ENCODE measurements at regions not wholly inside any gene's neighbourhood (a gene's known extent, or its start where the extent isn't known, plus 50 kb on each side); places are given as distances from the start of the nearest gene placed in this dataset.

- intact Hi-C loops (cut with DNase I) = no loop called here
- no peak for DNase-seq (ENCODE audit: low spot score)
Observed at GRCh38 chr20:11003341-11003740, 329.5 kb upstream of the JAG1 start.

GRCh38 chr20:11008444-11009033 lies 334.7 kb upstream of the JAG1 start:
- intact Hi-C loops (cut with DNase I) = no loop called here
- no peak for DNase-seq (ENCODE audit: low spot score)

GRCh38 chr20:11011653-11012052 lies 337.9 kb upstream of the JAG1 start:
- DNase-seq (ENCODE audit: low spot score) = no peak
- intact Hi-C loops (cut with DNase I) = no loop called here

- intact Hi-C loops (cut with DNase I) = no loop called here
- DNase-seq (ENCODE audit: low spot score) = no peak
Observed at GRCh38 chr20:11012975-11013374, 339.2 kb upstream of the JAG1 start.

GRCh38 chr20:11013801-11014200 lies 340.0 kb upstream of the JAG1 start:
- no peak for DNase-seq (ENCODE audit: low spot score)
- intact Hi-C loops (cut with DNase I) = no loop called here

- intact Hi-C loops (cut with DNase I) = no loop called here
Observed at GRCh38 chr20:11015440-11015839, 341.6 kb upstream of the JAG1 start.

GRCh38 chr20:11017446-11017845 lies 343.6 kb upstream of the JAG1 start:
- no peak for DNase-seq (ENCODE audit: low spot score)
- intact Hi-C loops (cut with DNase I) = no loop called here

More at GRCh38 chr20:11015440-11015839, 341.6 kb upstream of the JAG1 start:
- no peak for DNase-seq (ENCODE audit: low spot score)

GRCh38 chr20:11018668-11019170 lies 344.9 kb upstream of the JAG1 start:
- intact Hi-C loops (cut with DNase I) = no loop called here
- no peak for DNase-seq (ENCODE audit: low spot score)

GRCh38 chr20:11020712-11021111 lies 346.9 kb upstream of the JAG1 start:
- no peak for DNase-seq (ENCODE audit: low spot score)
- intact Hi-C loops (cut with DNase I) = loop anchor here (2.0 kb wide), 1 partner anchor 42 kb away; no protein-coding TSS in a partner anchor

GRCh38 chr20:11027224-11027623 lies 353.4 kb upstream of the JAG1 start:
- intact Hi-C loops (cut with DNase I) = no loop called here
- no peak for DNase-seq (ENCODE audit: low spot score)

- intact Hi-C loops (cut with DNase I) = no loop called here
- DNase-seq (ENCODE audit: low spot score) = no peak
Observed at GRCh38 chr20:11030351-11030750, 356.6 kb upstream of the JAG1 start.

- intact Hi-C loops (cut with DNase I) = no loop called here
- DNase-seq (ENCODE audit: low spot score) = no peak
Observed at GRCh38 chr20:11031300-11031699, 357.5 kb upstream of the JAG1 start.

- no peak for DNase-seq (ENCODE audit: low spot score)
- intact Hi-C loops (cut with DNase I) = no loop called here
Observed at GRCh38 chr20:11032611-11033010, 358.8 kb upstream of the JAG1 start.

GRCh38 chr20:11034025-11034424 lies 360.2 kb upstream of the JAG1 start:
- DNase-seq (ENCODE audit: low spot score) = no peak
- intact Hi-C loops (cut with DNase I) = no loop called here

- no peak for DNase-seq (ENCODE audit: low spot score)
- intact Hi-C loops (cut with DNase I) = no loop called here
Observed at GRCh38 chr20:11035211-11035610, 361.4 kb upstream of the JAG1 start.

GRCh38 chr20:11041396-11041795 lies 367.6 kb upstream of the JAG1 start:
- DNase-seq (ENCODE audit: low spot score) = no peak
- intact Hi-C loops (cut with DNase I) = no loop called here

GRCh38 chr20:11043001-11043400 lies 369.2 kb upstream of the JAG1 start:
- DNase-seq (ENCODE audit: low spot score) = no peak
- intact Hi-C loops (cut with DNase I) = no loop called here

GRCh38 chr20:11044561-11044960 lies 370.8 kb upstream of the JAG1 start:
- no peak for DNase-seq (ENCODE audit: low spot score)
- intact Hi-C loops (cut with DNase I) = no loop called here

- intact Hi-C loops (cut with DNase I) = no loop called here
- no peak for DNase-seq (ENCODE audit: low spot score)
Observed at GRCh38 chr20:11045412-11046175, 371.8 kb upstream of the JAG1 start.

GRCh38 chr20:11047559-11047958 lies 373.8 kb upstream of the JAG1 start:
- DNase-seq (ENCODE audit: low spot score) = no peak
- intact Hi-C loops (cut with DNase I) = no loop called here

- intact Hi-C loops (cut with DNase I) = no loop called here
- DNase-seq (ENCODE audit: low spot score) = no peak
Observed at GRCh38 chr20:11048739-11049138, 374.9 kb upstream of the JAG1 start.

All from cardiac septum (tissue), 1 donor.